Fibroblast of villous mesenchyme (primary cell): ENCODE measurements at regions not wholly inside any gene's neighbourhood (a gene's known extent, or its start where the extent isn't known, plus 50 kb on each side); places are given as distances from the start of the nearest gene placed in this dataset.

Experiments used
- DNase-seq: peaks from one replicate; pipeline ENCODE4 v3.0.0-alpha.2; 2010; ENCODE audit warnings: low read depth
- H3K4me3 ChIP-seq: 2 replicates; pipeline ENCODE4 v1.5.1; 2011; ENCODE audit warnings: low read depth, mild to moderate bottlenecking, low read length
- TF ChIP-seq, protein P1 (sequence below): IDR thresholded peaks from 2 replicates; pipeline ENCODE4 v1.5.1; 2012; ENCODE audit warnings: low read depth, mild to moderate bottlenecking, low read length; ENCODE audit not compliant: insufficient read depth

- no peak overlapping the region for H3K4me3 ChIP-seq
- TF ChIP-seq, protein P1, sequence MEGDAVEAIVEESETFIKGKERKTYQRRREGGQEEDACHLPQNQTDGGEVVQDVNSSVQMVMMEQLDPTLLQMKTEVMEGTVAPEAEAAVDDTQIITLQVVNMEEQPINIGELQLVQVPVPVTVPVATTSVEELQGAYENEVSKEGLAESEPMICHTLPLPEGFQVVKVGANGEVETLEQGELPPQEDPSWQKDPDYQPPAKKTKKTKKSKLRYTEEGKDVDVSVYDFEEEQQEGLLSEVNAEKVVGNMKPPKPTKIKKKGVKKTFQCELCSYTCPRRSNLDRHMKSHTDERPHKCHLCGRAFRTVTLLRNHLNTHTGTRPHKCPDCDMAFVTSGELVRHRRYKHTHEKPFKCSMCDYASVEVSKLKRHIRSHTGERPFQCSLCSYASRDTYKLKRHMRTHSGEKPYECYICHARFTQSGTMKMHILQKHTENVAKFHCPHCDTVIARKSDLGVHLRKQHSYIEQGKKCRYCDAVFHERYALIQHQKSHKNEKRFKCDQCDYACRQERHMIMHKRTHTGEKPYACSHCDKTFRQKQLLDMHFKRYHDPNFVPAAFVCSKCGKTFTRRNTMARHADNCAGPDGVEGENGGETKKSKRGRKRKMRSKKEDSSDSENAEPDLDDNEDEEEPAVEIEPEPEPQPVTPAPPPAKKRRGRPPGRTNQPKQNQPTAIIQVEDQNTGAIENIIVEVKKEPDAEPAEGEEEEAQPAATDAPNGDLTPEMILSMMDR: no peak
- no peak for DNase-seq
These were observed 226.6 kb downstream of the MEIS1 start for GRCh38 chr2:66661253-66662173.

DNA sequence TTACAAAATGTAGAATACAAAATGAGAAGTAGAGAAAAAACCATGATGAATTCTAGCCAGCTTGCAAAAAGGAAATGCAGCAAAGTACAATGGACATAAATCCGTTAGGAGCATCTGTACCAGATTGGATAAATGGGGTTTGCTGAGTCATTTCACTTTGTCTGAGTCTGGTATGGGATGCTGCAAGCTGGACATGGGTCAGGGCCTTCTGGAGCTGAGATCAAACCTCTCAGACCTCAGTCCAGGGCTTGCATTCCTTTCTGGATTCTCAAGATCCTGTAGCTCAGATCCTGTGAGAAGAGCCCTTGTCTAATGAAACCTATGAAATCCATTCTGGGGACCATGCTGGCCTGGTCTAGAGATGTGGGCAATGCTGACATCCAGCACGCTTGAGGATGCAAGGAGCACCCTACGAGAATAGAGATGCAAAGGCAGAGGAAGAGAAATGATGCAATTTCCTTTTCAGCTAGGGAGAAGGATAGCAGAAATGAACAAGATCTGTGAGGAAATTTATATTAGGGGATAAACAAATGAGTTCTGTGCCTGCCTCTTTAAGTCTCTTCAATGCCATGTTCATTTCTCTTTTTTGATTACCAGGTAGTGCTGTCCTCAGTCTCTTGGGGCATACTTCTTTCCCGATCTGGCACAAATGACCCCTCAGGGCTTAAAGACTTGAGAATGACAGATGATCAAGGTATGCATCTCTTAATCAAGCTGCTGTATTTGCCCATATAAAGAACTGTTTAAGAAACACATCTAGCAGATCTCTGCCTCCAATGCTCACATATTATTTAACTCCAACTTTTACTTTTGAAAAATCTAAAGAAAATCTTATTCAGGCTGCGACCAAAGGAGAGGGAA lies 230.4 kb downstream of the MEIS1 start:
- peak; percentile 22 for DNase-seq
- TF ChIP-seq, protein P1: no peak

GRCh38 chr2:66667301-66667700 lies 232.4 kb downstream of the MEIS1 start:
- no peak overlapping the region for H3K4me3 ChIP-seq
- DNase-seq: no peak
- TF ChIP-seq, protein P1: no peak

More for the DNA sequence above, 230.4 kb downstream of the MEIS1 start:
- H3K4me3 ChIP-seq: no peak overlapping the region

DNA sequence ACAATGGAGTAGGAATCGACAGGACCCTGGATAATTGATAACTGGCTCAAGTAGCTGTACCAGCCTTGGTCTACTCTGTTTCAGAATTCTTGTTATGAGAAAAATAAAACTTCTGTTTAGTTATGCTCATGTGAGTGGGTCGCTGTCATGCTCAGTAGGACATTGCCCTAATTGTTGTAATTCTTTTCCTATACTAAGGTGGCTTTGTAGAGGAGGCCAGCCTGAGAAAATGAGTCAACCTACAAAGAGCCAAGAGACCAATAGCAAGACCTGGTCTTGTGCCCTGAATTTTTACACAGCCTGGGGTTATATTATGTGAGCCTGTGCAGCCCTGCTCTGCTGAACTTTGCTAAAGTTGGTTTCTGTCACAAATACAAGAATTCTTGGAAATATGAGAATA lies 238.4 kb downstream of the MEIS1 start:
- TF ChIP-seq, protein P1: no peak
- no peak for DNase-seq
- H3K4me3 ChIP-seq: no peak overlapping the region

GRCh38 chr2:66674087-66674486 lies 239.2 kb downstream of the MEIS1 start:
- no peak for DNase-seq
- no peak overlapping the region for H3K4me3 ChIP-seq
- TF ChIP-seq, protein P1: no peak

DNA sequence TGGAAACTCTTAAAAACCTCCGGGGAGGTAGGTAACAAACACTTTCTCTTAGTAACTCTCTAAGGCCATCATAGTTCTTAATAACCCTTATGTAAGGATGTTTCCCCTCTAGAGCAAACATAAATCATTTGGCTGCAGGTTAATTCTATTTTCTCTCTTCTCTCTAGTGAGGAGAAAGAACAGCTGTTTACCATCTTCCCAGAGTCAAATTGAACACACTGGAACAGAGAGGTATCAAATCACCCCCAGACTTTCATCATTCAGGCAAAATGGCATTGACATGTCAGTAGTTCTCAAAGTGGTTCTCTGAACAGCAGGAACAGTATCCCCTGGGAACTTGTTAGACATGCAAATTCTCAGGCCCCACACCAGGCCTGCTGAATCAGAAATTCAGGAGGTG lies 240.7 kb downstream of the MEIS1 start:
- no peak for DNase-seq
- TF ChIP-seq, protein P1: no peak
- no peak overlapping the region for H3K4me3 ChIP-seq
